GM23338 (cell line): ENCODE measurements at regions not wholly inside any gene's neighbourhood (a gene's known extent, or its start where the extent isn't known, plus 50 kb on each side); places are given as distances from the start of the nearest gene placed in this dataset.

Source experiments
- ATAC-seq: fragments of 200-7000 bp; cut with Tn5 transposase; 3 replicates; pipeline ENCODE4 v1.9.1; 2020
- DNase-seq: peaks from one replicate; pipeline ENCODE4 v3.0.0-alpha.2; 2015; ENCODE audit warnings: low spot score
- H2AFZ ChIP-seq: fragments of 200-600 bp; sonication (generic); 2 replicates; pipeline ENCODE4 v1.8.0; 2016; ENCODE audit warnings: antibody characterized with exemption, mild to moderate bottlenecking, moderate library complexity
- H3F3A ChIP-seq: fragments of 200-600 bp; sonication (generic); replicated peaks from 2 replicates; pipeline ENCODE4 v1.8.0; 2017; ENCODE audit warnings: antibody characterized with exemption, mixed run types, low read depth
- H3K27ac ChIP-seq: fragments of 200-600 bp; sonication (generic); 2 replicates; pipeline ENCODE4 v1.6.1; 2016; ENCODE audit warnings: low read depth
- H3K27me3 ChIP-seq: fragments of 200-600 bp; sonication (generic); 2 replicates; pipeline ENCODE4 v1.8.0; 2016; ENCODE audit warnings: mild to moderate bottlenecking, mixed run types, moderate library complexity; ENCODE audit not compliant: insufficient read depth
- H3K36me3 ChIP-seq: fragments of 200-600 bp; sonication (generic); 2 replicates; pipeline ENCODE4 v1.8.0; 2016; ENCODE audit warnings: mild to moderate bottlenecking; ENCODE audit not compliant: insufficient read depth
- H3K4me1 ChIP-seq: fragments of 200-600 bp; sonication (generic); 2 replicates; pipeline ENCODE4 v1.8.0; 2016; ENCODE audit warnings: mild to moderate bottlenecking, moderate library complexity; ENCODE audit not compliant: insufficient read depth
- H3K4me2 ChIP-seq: fragments of 200-600 bp; sonication (generic); 2 replicates; pipeline ENCODE4 v1.7.1; 2017; ENCODE audit warnings: mixed run types
- H3K4me3 ChIP-seq: fragments of 200-600 bp; sonication (generic); 2 replicates; pipeline ENCODE4 v1.6.1; 2016; ENCODE audit warnings: mixed run types
- H3K79me2 ChIP-seq: fragments of 200-600 bp; sonication (generic); replicated peaks from 2 replicates; pipeline ENCODE4 v1.8.0; 2017; ENCODE audit warnings: mild to moderate bottlenecking; ENCODE audit not compliant: insufficient read depth
- H3K9me2 ChIP-seq: fragments of 200-600 bp; sonication (generic); 2 replicates; pipeline ENCODE4 v1.8.0; 2017; ENCODE audit not compliant: insufficient read depth
- H4K20me1 ChIP-seq: fragments of 200-600 bp; sonication (generic); replicated peaks from 2 replicates; pipeline ENCODE4 v1.8.0; 2017; ENCODE audit warnings: mild to moderate bottlenecking; ENCODE audit not compliant: insufficient read depth
- H3K27ac Mint-ChIP-seq: 2 replicates; pipeline ENCODE4 v1.8.0; 2020; ENCODE audit warnings: inconsistent platforms, mild to moderate bottlenecking, moderate library complexity, mixed read lengths
- H3K27me3 Mint-ChIP-seq: 3 replicates; pipeline ENCODE4 v1.8.0; 2022; ENCODE audit warnings: low read depth, mild to moderate bottlenecking, moderate library complexity, mixed read lengths, inconsistent platforms; ENCODE audit not compliant: insufficient read depth, poor library complexity
- H3K36me3 Mint-ChIP-seq: 3 replicates; pipeline ENCODE4 v1.8.0; 2021; ENCODE audit warnings: low read depth, mild to moderate bottlenecking, inconsistent platforms, moderate library complexity, mixed read lengths
- H3K4me1 Mint-ChIP-seq: 3 replicates; pipeline ENCODE4 v1.8.0; 2020; ENCODE audit warnings: mild to moderate bottlenecking, inconsistent platforms, mixed read lengths
- H3K4me3 Mint-ChIP-seq: 3 replicates; pipeline ENCODE4 v1.8.0; 2021; ENCODE audit warnings: moderate library complexity, mild to moderate bottlenecking, inconsistent platforms, mixed read lengths
- H3K9me3 Mint-ChIP-seq: 3 replicates; pipeline ENCODE4 v1.8.0; 2020; ENCODE audit warnings: moderate library complexity, mild to moderate bottlenecking, inconsistent platforms, mixed read lengths
- CREB1 ChIP-seq: fragments of 250-450 bp; sonication (Bioruptor Pico); IDR thresholded peaks from 2 replicates; pipeline ENCODE4 v1.5.0; 2020; ENCODE audit warnings: low read depth, mild to moderate bottlenecking, moderate library complexity
- ETS1 ChIP-seq: IDR thresholded peaks from 2 replicates; pipeline ENCODE4 v1.6.1; 2016; ENCODE audit warnings: antibody characterized with exemption
- EZH2 ChIP-seq: fragments of 200-600 bp; sonication (generic); IDR thresholded peaks from one replicate; pipeline ENCODE4 v1.8.0; 2017; ENCODE audit warnings: antibody characterized with exemption, mild to moderate bottlenecking, low read depth; ENCODE audit not compliant: unreplicated experiment
- EZH2phosphoT487 ChIP-seq: fragments of 200-600 bp; sonication (generic); IDR thresholded peaks from one replicate; pipeline ENCODE4 v1.8.1; 2018; ENCODE audit warnings: antibody characterized with exemption; ENCODE audit not compliant: unreplicated experiment
- JUNB ChIP-seq: IDR thresholded peaks from one replicate; pipeline ENCODE4 v1.6.1; 2016; ENCODE audit warnings: antibody characterized with exemption; ENCODE audit not compliant: unreplicated experiment
- NANOG ChIP-seq: IDR thresholded peaks from 2 replicates; pipeline ENCODE4 v1.6.1; 2016; ENCODE audit warnings: antibody characterized with exemption, borderline replicate concordance
- POLR2AphosphoS5 ChIP-seq: IDR thresholded peaks from 2 replicates; pipeline ENCODE4 v1.6.1; 2016; ENCODE audit warnings: antibody characterized with exemption, low read depth
- REST ChIP-seq: IDR thresholded peaks from one replicate; pipeline ENCODE4 v1.6.1; 2018; ENCODE audit warnings: antibody characterized with exemption; ENCODE audit not compliant: unreplicated experiment
- STAT1 ChIP-seq: IDR thresholded peaks from one replicate; pipeline ENCODE4 v1.6.1; 2016; ENCODE audit warnings: antibody characterized with exemption; ENCODE audit not compliant: unreplicated experiment
- ZNF114 ChIP-seq: fragments of 250-450 bp; sonication (Bioruptor Pico); IDR thresholded peaks from 2 replicates; pipeline ENCODE4 v1.5.0; 2020; ENCODE audit warnings: mild to moderate bottlenecking, moderate library complexity
- ZNF331 ChIP-seq: fragments of 250-450 bp; sonication (Bioruptor Pico); IDR thresholded peaks from 2 replicates; pipeline ENCODE4 v1.5.0; 2020; ENCODE audit warnings: low read depth, mild to moderate bottlenecking, moderate library complexity
- ZNF462 ChIP-seq: fragments of 250-450 bp; sonication (Bioruptor Pico); IDR thresholded peaks from 2 replicates; pipeline ENCODE4 v1.5.0; 2020; ENCODE audit warnings: mild to moderate bottlenecking, moderate library complexity

GRCh38 chr2:66701251-66701650 is 266.3 kb downstream of the MEIS1 start:
- H3F3A ChIP-seq, result no peaks in the 10 kb centered on the region
- TF ChIP-seq NANOG, result no peak
- H3K36me3 ChIP-seq, result no peaks in the 10 kb centered on the region
- no peaks in the 10 kb centered on the region for H3K27me3 ChIP-seq
- Mint-ChIP-seq H3K27ac (no peak overlapping the region), H3K4me3 (no peak overlapping the region), H3K27me3 (peaks cover 6% of the 10 kb centered on the region), H3K36me3 (no peaks in the 10 kb centered on the region), H3K4me1 (peaks cover 51% of the 10 kb centered on the region), H3K9me3 (no peaks in the 10 kb centered on the region)
- peaks cover 35% of the 10 kb centered on the region for H3K4me1 ChIP-seq
- H4K20me1 ChIP-seq, result no peaks in the 10 kb centered on the region
- H2AFZ ChIP-seq, result no peak overlapping the region
- ATAC-seq, result no peak
- H3K4me2 ChIP-seq, result no peak overlapping the region
- no peak overlapping the region for H3K27ac ChIP-seq
- no peak for DNase-seq
- H3K9me2 ChIP-seq, result no peaks in the 10 kb centered on the region
- H3K79me2 ChIP-seq, result no peaks in the 10 kb centered on the region
- H3K4me3 ChIP-seq, result no peak overlapping the region

- no peaks in the 10 kb centered on the region for H3K27me3 ChIP-seq
- H3K9me2 ChIP-seq, result no peaks in the 10 kb centered on the region
- no peaks in the 10 kb centered on the region for H3K79me2 ChIP-seq
- H3K4me2 ChIP-seq, result no peak overlapping the region
- DNase-seq (no peak), ATAC-seq (no peak)
- peaks cover 6% of the 10 kb centered on the region for H3K27me3 Mint-ChIP-seq
- no peaks in the 10 kb centered on the region for H3K36me3 ChIP-seq
- no peak for TF ChIP-seq REST
- TF ChIP-seq ZNF462, result no peak
- TF ChIP-seq POLR2AphosphoS5, result no peak
- no peak for TF ChIP-seq EZH2phosphoT487
- no peak for TF ChIP-seq ZNF331 (CRISPR knock-in tag)
- no peak for TF ChIP-seq ETS1
- no peak for TF ChIP-seq ZNF114 (CRISPR knock-in tag)
- no peak for TF ChIP-seq EZH2
- TF ChIP-seq CREB1 (CRISPR knock-in tag), result no peak
- TF ChIP-seq STAT1, result no peak
- TF ChIP-seq NANOG, result no peak
- no peak for TF ChIP-seq JUNB
- peaks cover 47% of the 10 kb centered on the region for H3K4me1 Mint-ChIP-seq
- H3K27ac Mint-ChIP-seq, result no peak overlapping the region
- no peak overlapping the region for H3K4me3 Mint-ChIP-seq
- no peak overlapping the region for H2AFZ ChIP-seq
- no peak overlapping the region for H3K4me3 ChIP-seq
- no peaks in the 10 kb centered on the region for H3F3A ChIP-seq
- H3K36me3 Mint-ChIP-seq, result no peaks in the 10 kb centered on the region
- H4K20me1 ChIP-seq, result no peaks in the 10 kb centered on the region
- peaks cover 35% of the 10 kb centered on the region for H3K4me1 ChIP-seq
- H3K9me3 Mint-ChIP-seq, result no peaks in the 10 kb centered on the region
- H3K27ac ChIP-seq, result no peak overlapping the region
Observed at GRCh38 chr2:66701656-66702055, 266.7 kb downstream of the MEIS1 start.
